Uterus (tissue), 2 donors: ENCODE measurements at regions not wholly inside any gene's neighbourhood (a gene's known extent, or its start where the extent isn't known, plus 50 kb on each side); places are given as distances from the start of the nearest gene placed in this dataset.
"Not testable (repeated sequence)": the region's sequence is repeated elsewhere in the genome, so short reads cannot be mapped to it uniquely, and the experiment has no call there.

Experiments
- CTCF ChIP-seq, 4 experiments: fragments of 200-600 bp in 2 of 4; fragments of 450-650 bp in 2 of 4; sonication (generic) in 2 of 4; IDR thresholded peaks; one replicate each; pipeline ENCODE4 v1.5.1; 2016 to 2019; ENCODE audit warnings: antibody characterized with exemption in 4 of 4, mild to moderate bottlenecking in 2 of 4, moderate library complexity in 1 of 4
- POLR2A ChIP-seq, 2 donors: fragments of 450-650 bp; IDR thresholded peaks; one replicate each; pipeline ENCODE4 v1.6.1; 2016; ENCODE audit warnings: antibody characterized with exemption in 2 of 2, mild to moderate bottlenecking in 1 of 2, moderate library complexity in 1 of 2

GRCh38 chr12:88368077-88368476 is 212.2 kb downstream of the KITLG start:
- TF ChIP-seq CTCF, POLR2A (IDR thresholded peaks at IDR 0.05): not testable (repeated sequence)
